H9 (cell line): ENCODE measurements at regions not wholly inside any gene's neighbourhood (a gene's known extent, or its start where the extent isn't known, plus 50 kb on each side); places are given as distances from the start of the nearest gene placed in this dataset.
"Not testable (repeated sequence)": the region's sequence is repeated elsewhere in the genome, so short reads cannot be mapped to it uniquely, and the experiment has no call there.

Experiments used
- DNase-seq: peaks from one replicate; pipeline ENCODE4 v3.0.0-alpha.2; 2017
- H2AFZ ChIP-seq: one replicate; pipeline ENCODE4 v1.6.1; 2013; ENCODE audit warnings: mild to moderate bottlenecking, low read length, control low read depth, moderate library complexity
- H2AK5ac ChIP-seq: 2 replicates; pipeline ENCODE4 v1.6.1; 2013; ENCODE audit warnings: low read length, control low read depth, mixed read lengths; ENCODE audit not compliant: insufficient read length
- H2BK120ac ChIP-seq: one replicate; pipeline ENCODE4 v1.6.1; 2013; ENCODE audit warnings: low read depth, mild to moderate bottlenecking, low read length, control low read depth, inconsistent platforms; ENCODE audit not compliant: poor library complexity, severe bottlenecking
- H2BK12ac ChIP-seq: 2 replicates; pipeline ENCODE4 v1.6.1; 2013; ENCODE audit warnings: low read length, control low read depth, mixed read lengths, low read depth; ENCODE audit not compliant: insufficient read length
- H2BK15ac ChIP-seq: 2 replicates; pipeline ENCODE4 v1.6.1; 2013; ENCODE audit warnings: low read depth, low read length, control low read depth
- H2BK20ac ChIP-seq: one replicate; pipeline ENCODE4 v1.6.1; 2013; ENCODE audit warnings: low read depth, mild to moderate bottlenecking, low read length, control low read depth, inconsistent platforms; ENCODE audit not compliant: poor library complexity, severe bottlenecking
- H2BK5ac ChIP-seq: 2 replicates; pipeline ENCODE4 v1.6.1; 2013; ENCODE audit warnings: low read length, control low read depth, mixed read lengths; ENCODE audit not compliant: insufficient read length
- H3K14ac ChIP-seq: 2 replicates; pipeline ENCODE4 v1.6.1; 2013; ENCODE audit warnings: low read length, control low read depth; ENCODE audit not compliant: insufficient read depth
- H3K18ac ChIP-seq: 2 replicates; pipeline ENCODE4 v1.6.1; 2013; ENCODE audit warnings: low read depth, mild to moderate bottlenecking, mixed read lengths, low read length, control low read depth; ENCODE audit not compliant: insufficient read length
- H3K23ac ChIP-seq: 2 replicates; pipeline ENCODE4 v1.6.1; 2013; ENCODE audit warnings: low read length, control low read depth, mixed read lengths, low read depth; ENCODE audit not compliant: insufficient read length
- H3K23me2 ChIP-seq: 2 replicates; pipeline ENCODE4 v1.6.1; 2013; ENCODE audit warnings: low read depth, mild to moderate bottlenecking, mixed read lengths, low read length, control low read depth; ENCODE audit not compliant: insufficient read length, poor library complexity, severe bottlenecking
- H3K27ac ChIP-seq: 2 replicates; pipeline ENCODE4 v1.5.1; 2013; ENCODE audit warnings: low read length, control low read depth, mixed read lengths, low read depth; ENCODE audit not compliant: insufficient read length
- H3K27me3 ChIP-seq: 2 replicates; pipeline ENCODE4 v1.6.1; 2013; ENCODE audit warnings: low read length, control low read depth, inconsistent platforms; ENCODE audit not compliant: insufficient read depth
- H3K4ac ChIP-seq: 2 replicates; pipeline ENCODE4 v1.6.1; 2013; ENCODE audit warnings: low read depth, mild to moderate bottlenecking, control low read depth, inconsistent platforms, low read length, moderate library complexity
- H3K4me1 ChIP-seq: 2 replicates; pipeline ENCODE4 v1.6.1; 2013; ENCODE audit warnings: low read length, control low read depth, inconsistent platforms; ENCODE audit not compliant: insufficient read depth
- H3K4me2 ChIP-seq: 2 replicates; pipeline ENCODE4 v1.6.1; 2013; ENCODE audit warnings: low read length, control low read depth, mixed read lengths; ENCODE audit not compliant: insufficient read length, insufficient read depth
- H3K56ac ChIP-seq: 2 replicates; pipeline ENCODE4 v1.6.1; 2013; ENCODE audit warnings: low read depth, mild to moderate bottlenecking, mixed read lengths, low read length, control low read depth; ENCODE audit not compliant: insufficient read length
- H3K79me1 ChIP-seq: 2 replicates; pipeline ENCODE4 v1.6.1; 2013; ENCODE audit warnings: low read depth, mild to moderate bottlenecking, moderate library complexity, low read length, control low read depth, inconsistent platforms; ENCODE audit not compliant: insufficient read depth, poor library complexity, severe bottlenecking
- H3K79me2 ChIP-seq: 2 replicates; pipeline ENCODE4 v1.6.1; 2013; ENCODE audit warnings: low read length, control low read depth, inconsistent platforms; ENCODE audit not compliant: insufficient read depth
- H3K9ac ChIP-seq: 2 replicates; pipeline ENCODE4 v1.6.1; 2013; ENCODE audit warnings: low read length, control low read depth, mixed read lengths; ENCODE audit not compliant: insufficient read length; ENCODE audit errors: extremely low read depth
- H3K9me3 ChIP-seq: one replicate; pipeline ENCODE4 v1.6.1; 2013; ENCODE audit warnings: low read depth, low read length, inconsistent platforms; ENCODE audit not compliant: control insufficient read depth
- H3T11ph ChIP-seq: one replicate; pipeline ENCODE4 v1.6.1; 2013; ENCODE audit warnings: mild to moderate bottlenecking, low read length, control low read depth, inconsistent platforms
- H4K20me1 ChIP-seq: one replicate; pipeline ENCODE4 v1.6.1; 2013; ENCODE audit not compliant: control insufficient read depth, insufficient read length, insufficient read depth
- H4K5ac ChIP-seq: 2 replicates; pipeline ENCODE4 v1.6.1; 2013; ENCODE audit warnings: low read depth, mild to moderate bottlenecking, mixed read lengths, low read length, control low read depth; ENCODE audit not compliant: insufficient read length
- H4K8ac ChIP-seq: replicated peaks from 2 replicates; pipeline ENCODE4 v1.6.1; 2013; ENCODE audit warnings: low read length, control low read depth, mixed read lengths, low read depth; ENCODE audit not compliant: insufficient read length
- H4K91ac ChIP-seq: 2 replicates; pipeline ENCODE4 v1.6.1; 2013; ENCODE audit warnings: low read depth, mild to moderate bottlenecking, moderate library complexity, mixed read lengths, low read length, control low read depth; ENCODE audit not compliant: insufficient read length
- H3K27ac Mint-ChIP-seq, 3 experiments: 2 replicates in 2 of 3; 3 replicates in 1 of 3; pipeline ENCODE4 v1.8.0; 2020 to 2021; ENCODE audit warnings: mixed read lengths in 3 of 3, mild to moderate bottlenecking in 1 of 3, moderate library complexity in 1 of 3
- H3K27me3 Mint-ChIP-seq: 2 replicates; pipeline ENCODE4 v1.8.0; 2021; ENCODE audit warnings: low read depth, mild to moderate bottlenecking, moderate library complexity, mixed read lengths
- H3K36me3 Mint-ChIP-seq, 3 experiments: 2 replicates in 2 of 3; 3 replicates in 1 of 3; pipeline ENCODE4 v1.8.0; 2020 to 2021; ENCODE audit warnings: low read depth in 3 of 3, mixed read lengths in 3 of 3; ENCODE audit not compliant: insufficient read depth in 1 of 3
- H3K4me1 Mint-ChIP-seq, 2 experiments: 2 replicates each; pipeline ENCODE4 v1.8.0; 2020; ENCODE audit warnings: mixed read lengths in 2 of 2
- H3K4me3 Mint-ChIP-seq, 2 experiments: 2 replicates in 1 of 2; 3 replicates in 1 of 2; pipeline ENCODE4 v1.8.0; 2020 to 2021; ENCODE audit warnings: mild to moderate bottlenecking in 2 of 2, mixed read lengths in 2 of 2, moderate library complexity in 1 of 2
- H3K9me3 Mint-ChIP-seq, 2 experiments: 2 replicates in 1 of 2; 3 replicates in 1 of 2; pipeline ENCODE4 v1.8.0; 2020; ENCODE audit warnings: mild to moderate bottlenecking in 2 of 2, mixed read lengths in 2 of 2, moderate library complexity in 1 of 2
- WGBS: extraction: QIAGEN DNeasy Blood & Tissue Kit; methylation state at CpG from one replicate; pipeline ENCODE4 v1.1.7; 2013; ENCODE audit warnings: missing lambda C conversion rate, low lambda C conversion rate, mixed read lengths; ENCODE audit not compliant: insufficient read length; ENCODE audit errors: extremely low coverage; 5-methylcytosine and 5-hydroxymethylcytosine counted together
- TF ChIP-seq, protein P1 (sequence below): fragments of 200-600 bp; sonication (generic); conservative IDR thresholded peaks from 3 replicates; pipeline ENCODE4 v1.8.0; 2021; ENCODE audit warnings: antibody characterized with exemption, mild to moderate bottlenecking

DNA sequence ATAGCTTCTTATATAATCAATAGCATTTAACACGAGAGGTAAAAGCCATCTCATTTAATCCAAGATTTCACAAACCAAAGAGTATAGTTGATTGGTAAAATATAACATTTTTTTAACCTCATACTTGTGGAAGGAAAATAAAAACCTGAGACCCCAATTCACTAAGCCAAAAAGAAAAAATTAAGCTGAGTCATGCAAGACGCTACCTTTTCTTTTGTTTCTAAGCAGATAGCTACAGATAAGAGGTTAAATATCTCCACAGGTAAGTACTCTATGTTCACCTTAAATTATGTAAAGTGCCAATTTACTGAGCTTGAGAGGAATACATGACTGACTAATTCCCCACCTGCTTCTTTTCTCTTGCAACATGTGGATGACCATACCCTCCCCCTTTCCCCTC, 656.4 kb downstream of the MECOM start:
- Histone ChIP-seq H3K4me2 (no peak overlapping the region), H3K27me3 (no peaks in the 10 kb centered on the region), H3K23ac (no peak overlapping the region), H4K5ac (no peak overlapping the region), H2AFZ (no peak overlapping the region), H4K20me1 (no peaks in the 10 kb centered on the region), H3K79me2 (no peaks in the 10 kb centered on the region), H2BK120ac (no peak overlapping the region), H3K56ac (no peak overlapping the region), H3K23me2 (no peaks in the 10 kb centered on the region), H2BK12ac (no peak overlapping the region), H4K91ac (no peak overlapping the region), H3K79me1 (no peaks in the 10 kb centered on the region), H3K9me3 (no peaks in the 10 kb centered on the region), H2BK15ac (no peak overlapping the region), H2BK5ac (no peak overlapping the region), H3K18ac (no peak overlapping the region), H3K4ac (no peak overlapping the region), H3K14ac (no peak overlapping the region), H2AK5ac (no peak overlapping the region), H3K4me1 (no peaks in the 10 kb centered on the region; the same call in 1 of the 2 replicates), H2BK20ac (no peak overlapping the region), H3K9ac (no peak overlapping the region), H3K27ac (no peak overlapping the region), H4K8ac (no peak overlapping the region), H3T11ph (no peak overlapping the region)
- Mint-ChIP-seq H3K27me3 (no peaks in the 10 kb centered on the region), H3K4me1 (peaks cover 39 to 40% of the 10 kb centered on the region in 2 experiments), H3K4me3 (no peak overlapping the region), H3K27ac (peak overlapping the region; percentile 7 to 32 (median 19); a peak in 2 of 7 replicates), H3K9me3 (peaks cover 3 to 4% of the 10 kb centered on the region in 2 experiments; a peak in 2 of 5 replicates), H3K36me3 (peaks cover 0 to 4% (median 3%) of the 10 kb centered on the region in 3 experiments; a peak in 2 of 7 replicates)
- no CpG with 5 or more reads among the region's 2 CpGs for WGBS
- no peak for DNase-seq
- TF ChIP-seq, protein P1, sequence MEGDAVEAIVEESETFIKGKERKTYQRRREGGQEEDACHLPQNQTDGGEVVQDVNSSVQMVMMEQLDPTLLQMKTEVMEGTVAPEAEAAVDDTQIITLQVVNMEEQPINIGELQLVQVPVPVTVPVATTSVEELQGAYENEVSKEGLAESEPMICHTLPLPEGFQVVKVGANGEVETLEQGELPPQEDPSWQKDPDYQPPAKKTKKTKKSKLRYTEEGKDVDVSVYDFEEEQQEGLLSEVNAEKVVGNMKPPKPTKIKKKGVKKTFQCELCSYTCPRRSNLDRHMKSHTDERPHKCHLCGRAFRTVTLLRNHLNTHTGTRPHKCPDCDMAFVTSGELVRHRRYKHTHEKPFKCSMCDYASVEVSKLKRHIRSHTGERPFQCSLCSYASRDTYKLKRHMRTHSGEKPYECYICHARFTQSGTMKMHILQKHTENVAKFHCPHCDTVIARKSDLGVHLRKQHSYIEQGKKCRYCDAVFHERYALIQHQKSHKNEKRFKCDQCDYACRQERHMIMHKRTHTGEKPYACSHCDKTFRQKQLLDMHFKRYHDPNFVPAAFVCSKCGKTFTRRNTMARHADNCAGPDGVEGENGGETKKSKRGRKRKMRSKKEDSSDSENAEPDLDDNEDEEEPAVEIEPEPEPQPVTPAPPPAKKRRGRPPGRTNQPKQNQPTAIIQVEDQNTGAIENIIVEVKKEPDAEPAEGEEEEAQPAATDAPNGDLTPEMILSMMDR, result no peak

DNA sequence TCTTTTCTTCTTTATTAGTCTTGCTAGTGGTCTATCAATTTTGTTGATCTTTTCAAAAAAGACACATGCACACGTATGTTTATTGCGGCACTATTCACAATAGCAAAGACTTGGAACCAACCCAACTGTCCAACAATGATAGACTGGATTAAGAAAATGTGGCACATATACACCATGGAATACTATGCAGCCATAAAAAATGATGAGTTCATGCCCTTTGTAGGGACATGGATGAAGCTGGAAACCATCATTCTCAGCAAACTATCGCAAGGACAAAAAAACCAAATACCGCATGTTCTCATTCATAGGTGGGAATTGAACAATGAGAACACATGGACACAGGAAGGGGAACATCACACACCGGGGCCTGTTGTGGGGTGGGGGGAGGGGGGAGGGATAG, 657.1 kb downstream of the MECOM start:
- not testable (repeated sequence) for DNase-seq, H3K56ac ChIP-seq, H3K14ac ChIP-seq, H3T11ph ChIP-seq, H4K20me1 ChIP-seq, H3K4me2 ChIP-seq, H3K27me3 ChIP-seq, H3K9me3 Mint-ChIP-seq, H4K91ac ChIP-seq, H3K4me1 ChIP-seq, H3K27me3 Mint-ChIP-seq, H3K9me3 ChIP-seq, H3K27ac Mint-ChIP-seq, H2AFZ ChIP-seq, H3K23me2 ChIP-seq, H2BK15ac ChIP-seq, H4K8ac ChIP-seq, H4K5ac ChIP-seq, H3K36me3 Mint-ChIP-seq, H3K9ac ChIP-seq, H3K27ac ChIP-seq, H3K79me1 ChIP-seq, H2BK5ac ChIP-seq, H2AK5ac ChIP-seq, H3K4me3 Mint-ChIP-seq, H2BK12ac ChIP-seq, H3K79me2 ChIP-seq, H3K4ac ChIP-seq, H2BK120ac ChIP-seq, H3K23ac ChIP-seq, H3K18ac ChIP-seq, H2BK20ac ChIP-seq
- H3K4me1 Mint-ChIP-seq, result peaks cover 47 to 48% of the 10 kb centered on the region in 2 experiments
- no CpG with 5 or more reads among the region's 5 CpGs for whole genome bisulfite sequencing
